ENCODE measurements at regions not wholly inside any gene's neighbourhood (a gene's known extent, or its start where the extent isn't known, plus 50 kb on each side); places are given as distances from the start of the nearest gene placed in this dataset.

- TF ChIP-seq CTCF (IDR thresholded peaks at IDR 0.05; ENCODE audit: insufficient read depth, low read length) = no peak
- DNase-seq (ENCODE audit: low read depth) = no peak
- H3K4me3 ChIP-seq (ENCODE audit: low read depth, low read length) = no peak overlapping the region
Observed at GRCh38 chr6:88365230-88365629, 199.1 kb upstream of the CNR1 start.

- TF ChIP-seq CTCF (IDR thresholded peaks at IDR 0.05; ENCODE audit: insufficient read depth, low read length) = no peak
- DNase-seq (ENCODE audit: low read depth) = no peak
- no peak overlapping the region for H3K4me3 ChIP-seq (ENCODE audit: low read depth, low read length)
Observed at GRCh38 chr6:88361754-88362153, 195.6 kb upstream of the CNR1 start.

DNA sequence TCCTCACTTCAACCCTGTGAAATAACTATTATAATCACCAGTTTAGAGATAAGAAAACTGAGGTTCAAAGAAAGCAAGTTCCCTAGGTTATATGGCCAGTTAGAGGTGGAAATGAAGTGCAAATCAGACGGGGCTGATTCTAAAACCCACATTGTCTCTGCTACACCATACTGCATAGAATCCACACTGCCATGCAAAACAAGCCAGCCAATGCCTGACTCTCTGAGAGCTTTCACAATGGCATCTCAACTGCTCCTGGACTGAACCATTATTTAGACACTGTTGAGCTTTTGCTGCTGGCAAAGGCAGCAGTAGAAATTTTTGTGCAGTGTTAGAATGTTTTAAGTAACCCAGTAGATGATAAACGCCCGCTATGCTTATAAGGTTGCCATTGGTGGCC lies 195.2 kb upstream of the CNR1 start:
- no peak for TF ChIP-seq CTCF (IDR thresholded peaks at IDR 0.05; ENCODE audit: insufficient read depth, low read length)
- DNase-seq (ENCODE audit: low read depth) = peak; percentile 44
- no peak overlapping the region for H3K4me3 ChIP-seq (ENCODE audit: low read depth, low read length)

DNA sequence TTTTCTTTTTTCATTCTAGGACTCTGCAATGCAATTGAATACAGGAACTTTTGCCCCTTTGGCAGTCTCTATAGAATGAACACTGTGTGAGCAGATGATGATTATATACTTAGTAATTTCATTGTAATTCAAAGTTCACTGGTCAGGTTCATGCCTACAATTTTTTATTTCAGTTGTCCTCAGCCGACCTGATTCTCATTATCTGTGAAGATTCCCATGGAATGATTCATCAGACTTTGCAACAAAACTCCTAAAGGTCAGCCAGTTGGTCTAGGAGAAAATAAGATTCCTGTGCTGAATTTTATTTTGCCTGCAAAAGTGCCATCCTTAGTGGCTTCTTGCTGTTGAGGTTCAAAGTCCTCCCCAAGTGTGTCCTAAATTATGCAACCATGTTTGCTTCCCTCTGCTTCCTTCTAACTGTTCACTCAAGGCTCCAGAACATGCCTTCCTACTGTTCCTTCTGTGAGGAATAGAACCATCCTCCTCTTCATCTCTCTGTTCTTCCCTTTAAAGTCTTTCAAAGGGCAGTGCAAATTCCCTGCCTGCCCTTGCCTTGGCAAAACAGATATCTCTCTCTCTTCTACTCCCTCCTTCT lies 194.2 kb upstream of the CNR1 start:
- H3K4me3 ChIP-seq (ENCODE audit: low read depth, low read length) = no peak overlapping the region
- peak; percentile 86 for DNase-seq (ENCODE audit: low read depth)

GRCh38 chr6:88359530-88360202 lies 193.5 kb upstream of the CNR1 start:
- no peak for DNase-seq (ENCODE audit: low read depth)
- H3K4me3 ChIP-seq (ENCODE audit: low read depth, low read length) = no peak overlapping the region
- peak; percentile 9 for TF ChIP-seq CTCF (IDR thresholded peaks at IDR 0.05; ENCODE audit: insufficient read depth, low read length)

More for the DNA sequence above, 194.2 kb upstream of the CNR1 start:
- TF ChIP-seq CTCF (IDR thresholded peaks at IDR 0.05; ENCODE audit: insufficient read depth, low read length) = no peak

- no peak overlapping the region for H3K4me3 ChIP-seq (ENCODE audit: low read depth, low read length)
- TF ChIP-seq CTCF (IDR thresholded peaks at IDR 0.05; ENCODE audit: insufficient read depth, low read length) = no peak
- peak; percentile 40 for DNase-seq (ENCODE audit: low read depth)
Observed at GRCh38 chr6:88358846-88359245, 192.7 kb upstream of the CNR1 start.

All from fibroblast of the aortic adventitia (primary cell).